HL-60/S4 treated with retinoic acid at 250 ng/mL for 4 days and 3 days (cell line): ENCODE measurements at regions not wholly inside any gene's neighbourhood (a gene's known extent, or its start where the extent isn't known, plus 50 kb on each side); places are given as distances from the start of the nearest gene placed in this dataset.
"Not testable (repeated sequence)": the region's sequence is repeated elsewhere in the genome, so short reads cannot be mapped to it uniquely, and the experiment has no call there.

Source experiments
- in situ Hi-C: fragments of 300-500 bp; cut with MboI; formaldehyde crosslinking; loops from 2 replicates; pipeline ENCODE4 v1.7.0; 2022; ENCODE audit warnings: low sequenced_read_pairs

GRCh38 chrX:5708251-5708650 lies 520.4 kb downstream of the NLGN4X start:
- in situ Hi-C loops, result no loop called here

DNA sequence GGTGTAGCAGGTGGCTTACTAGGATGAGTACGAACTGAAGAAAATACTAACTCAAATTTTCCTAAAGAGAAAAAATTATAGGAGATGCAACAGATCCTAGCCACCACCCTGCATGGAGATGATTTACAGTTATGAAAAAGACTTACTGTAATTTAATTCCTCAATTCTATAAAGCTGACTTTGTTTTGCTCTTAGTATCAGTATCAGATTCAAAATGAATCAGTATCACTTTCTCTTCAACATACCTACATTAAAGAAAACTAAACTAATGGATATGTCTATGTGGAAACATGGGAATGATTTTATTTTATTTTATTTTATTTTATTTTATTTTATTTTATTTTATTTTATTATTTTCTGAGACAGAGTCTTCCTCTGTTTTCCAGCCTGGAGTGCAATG lies 525.8 kb downstream of the NLGN4X start:
- in situ Hi-C loops, result no loop called here

GRCh38 chrX:5695971-5696370 lies 532.7 kb downstream of the NLGN4X start:
- in situ Hi-C loops, result no loop called here

GRCh38 chrX:5683996-5684395 lies 544.7 kb downstream of the NLGN4X start:
- in situ Hi-C loops, result no loop called here

DNA sequence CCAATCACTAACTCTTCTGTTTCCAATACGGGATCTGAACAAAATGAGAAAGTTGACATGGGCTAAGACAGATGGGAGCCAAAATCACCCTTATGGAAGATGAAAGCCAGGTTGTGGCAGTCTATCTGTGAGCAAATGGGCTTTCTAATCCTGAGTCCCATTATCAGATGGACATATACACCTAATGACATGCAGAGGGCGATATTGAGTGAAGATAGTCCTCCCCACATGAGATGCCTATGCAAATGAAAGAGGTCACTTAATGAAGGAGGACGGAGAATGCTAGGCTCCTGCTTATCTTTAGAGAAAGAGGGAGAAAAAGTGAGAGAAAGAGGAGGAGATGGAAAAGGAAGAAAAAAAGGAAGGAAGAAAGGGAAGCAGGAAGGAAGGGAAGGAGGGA lies 547.5 kb downstream of the NLGN4X start:
- in situ Hi-C loops, result no loop called here

DNA sequence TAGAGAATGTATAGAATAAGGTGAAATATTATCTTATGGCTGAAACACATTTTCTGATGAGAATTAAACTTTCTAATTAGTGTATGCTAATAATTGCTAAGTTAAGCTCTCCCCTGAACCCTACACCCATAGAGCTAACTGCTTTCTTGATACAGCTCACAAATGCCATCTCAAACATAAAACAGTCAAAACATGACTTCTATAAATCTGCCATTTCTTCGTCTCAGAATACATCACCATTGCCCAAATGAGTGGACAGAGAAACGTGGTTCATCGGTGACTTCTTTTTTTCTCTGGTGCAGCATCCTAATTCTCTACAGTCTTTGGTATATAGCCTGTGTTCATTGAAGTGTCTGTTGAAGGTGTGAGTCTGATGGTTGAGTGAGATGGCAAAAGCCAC lies 554.6 kb downstream of the NLGN4X start:
- in situ Hi-C loops, result no loop called here

DNA sequence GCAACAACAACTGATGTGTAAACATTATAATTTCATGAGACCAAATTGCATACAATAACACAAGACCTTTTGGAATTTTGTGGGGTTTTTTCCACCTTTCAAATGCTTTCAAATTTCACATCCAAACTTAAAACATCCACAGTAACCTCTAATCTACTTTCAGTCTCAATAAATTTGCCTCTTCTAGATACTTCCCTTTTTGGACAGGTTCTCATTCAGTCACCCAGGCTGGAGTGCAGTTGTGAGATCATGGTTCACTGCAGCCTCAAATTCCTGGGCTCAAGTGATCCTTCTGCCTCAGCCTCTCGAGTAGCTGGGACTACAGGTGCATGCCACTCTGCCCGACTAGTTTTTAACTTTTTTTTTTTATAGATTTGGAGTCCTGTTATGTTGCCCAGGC lies 556.6 kb downstream of the NLGN4X start:
- in situ Hi-C loops, result no loop called here

- in situ Hi-C loops, result not testable (repeated sequence)
Observed at GRCh38 chrX:5666689-5667088, 562.0 kb downstream of the NLGN4X start.

DNA sequence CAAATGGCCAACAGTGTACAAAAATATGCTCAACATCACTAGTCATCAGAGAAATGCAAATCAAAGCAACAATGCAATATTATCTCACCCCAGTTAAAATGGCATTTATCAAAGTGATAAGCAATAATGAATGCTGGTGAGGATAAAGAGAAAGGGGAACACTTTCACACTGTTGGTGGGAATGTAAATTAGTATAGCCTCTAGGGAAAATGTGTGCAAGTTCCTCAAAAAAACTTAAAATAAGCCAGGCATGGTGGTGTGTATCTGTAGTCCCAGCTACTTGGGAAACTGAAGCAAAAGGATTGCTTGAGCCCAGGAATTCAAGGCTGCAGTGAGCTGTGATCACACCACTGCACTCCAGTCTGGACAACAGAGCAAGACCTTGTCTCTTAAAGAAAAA lies 572.1 kb downstream of the NLGN4X start:
- in situ Hi-C loops, result no loop called here

DNA sequence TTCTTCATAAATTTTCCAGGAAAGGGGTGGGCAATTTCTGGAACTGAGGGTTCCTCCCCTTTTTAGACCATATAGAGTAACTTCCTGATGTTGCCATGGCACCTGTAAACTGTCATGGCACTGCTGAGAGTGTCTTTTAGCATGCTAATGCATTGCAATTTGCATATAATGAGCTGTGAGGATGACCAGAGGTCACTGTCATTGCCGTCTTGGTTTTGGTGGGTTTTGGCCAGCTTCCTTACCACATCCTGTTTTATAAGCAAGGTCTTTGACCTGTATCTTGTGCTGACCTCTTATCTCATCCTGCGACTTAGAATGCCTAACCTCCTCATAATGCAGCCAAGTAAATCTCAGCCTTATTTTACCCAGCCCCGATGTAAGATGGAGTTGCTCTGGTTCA lies 577.8 kb downstream of the NLGN4X start:
- in situ Hi-C loops, result no loop called here

- in situ Hi-C loops, result no loop called here
Observed at GRCh38 chrX:5648941-5649568, 579.6 kb downstream of the NLGN4X start.

GRCh38 chrX:5646818-5647217 lies 581.8 kb downstream of the NLGN4X start:
- in situ Hi-C loops, result no loop called here

- in situ Hi-C loops, result no loop called here
Observed at GRCh38 chrX:5644776-5645175, 583.9 kb downstream of the NLGN4X start.

- in situ Hi-C loops, result no loop called here
Observed at GRCh38 chrX:5640071-5640470, 588.6 kb downstream of the NLGN4X start.

DNA sequence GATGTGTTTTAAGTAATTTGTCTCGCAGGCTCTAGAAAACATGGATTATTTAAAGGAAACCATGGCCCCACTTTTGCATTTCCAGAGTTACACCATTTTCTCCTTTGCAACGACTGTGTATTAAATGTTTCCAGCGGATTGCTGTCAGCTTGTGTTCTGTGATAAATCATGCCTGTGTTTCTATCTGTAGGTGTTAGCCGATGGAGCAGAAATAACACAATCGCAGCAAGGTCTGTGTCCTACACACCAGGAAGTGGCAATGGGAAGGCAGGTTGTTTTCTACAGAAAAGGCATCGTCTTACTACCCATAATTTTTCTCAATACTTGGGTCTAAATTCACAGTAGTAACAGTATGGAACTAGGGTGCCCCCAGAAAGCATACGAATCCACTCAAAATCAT lies 590.1 kb downstream of the NLGN4X start:
- in situ Hi-C loops, result no loop called here

DNA sequence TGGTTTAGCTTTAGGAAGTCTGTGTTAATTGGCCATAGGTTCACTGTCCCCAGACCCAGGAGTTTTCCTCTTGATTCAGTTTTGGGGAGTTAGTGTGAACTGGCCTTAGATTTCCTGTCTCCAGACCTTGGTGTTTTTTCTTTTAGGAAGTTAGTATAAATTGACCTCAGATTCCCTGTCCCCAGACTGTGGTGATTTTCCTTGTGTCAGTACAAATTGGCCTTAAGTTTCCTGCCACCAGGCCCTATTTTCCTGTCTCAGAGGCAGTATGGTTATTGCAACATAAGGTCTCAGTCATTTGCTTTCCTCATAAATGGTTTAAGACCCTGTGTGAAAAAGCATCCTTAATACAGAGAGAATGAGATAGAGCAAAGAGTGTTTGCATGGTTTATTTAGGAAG lies 595.8 kb downstream of the NLGN4X start:
- in situ Hi-C loops, result no loop called here

DNA sequence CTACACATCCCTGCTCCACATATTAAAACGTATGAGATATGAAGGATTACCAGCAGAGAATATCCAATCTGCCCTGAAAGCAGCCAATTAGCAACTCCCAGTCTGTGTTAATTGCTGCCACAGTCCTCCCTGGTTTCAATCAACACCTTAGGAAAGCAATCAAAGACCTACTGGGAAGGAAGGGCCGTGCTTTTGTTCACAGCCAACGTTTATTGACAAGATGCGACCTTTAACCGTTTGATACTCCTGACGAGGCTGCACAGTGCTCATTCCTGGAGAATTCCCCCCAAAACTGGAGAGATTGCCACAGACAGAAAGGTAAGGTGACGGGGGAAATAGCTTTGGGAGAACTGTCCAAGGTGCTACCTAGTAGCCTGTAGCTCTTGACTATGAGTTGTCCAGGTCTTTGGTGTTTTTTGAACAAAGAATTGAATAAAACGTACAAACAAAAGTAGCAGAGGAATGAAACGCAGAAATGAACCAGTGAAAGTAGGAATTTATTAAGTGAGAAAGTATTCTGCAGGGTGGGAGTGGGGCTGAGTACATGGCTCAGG lies 596.5 kb downstream of the NLGN4X start:
- in situ Hi-C loops, result no loop called here

- in situ Hi-C loops, result no loop called here
Observed at GRCh38 chrX:5617666-5618065, 611.0 kb downstream of the NLGN4X start.

DNA sequence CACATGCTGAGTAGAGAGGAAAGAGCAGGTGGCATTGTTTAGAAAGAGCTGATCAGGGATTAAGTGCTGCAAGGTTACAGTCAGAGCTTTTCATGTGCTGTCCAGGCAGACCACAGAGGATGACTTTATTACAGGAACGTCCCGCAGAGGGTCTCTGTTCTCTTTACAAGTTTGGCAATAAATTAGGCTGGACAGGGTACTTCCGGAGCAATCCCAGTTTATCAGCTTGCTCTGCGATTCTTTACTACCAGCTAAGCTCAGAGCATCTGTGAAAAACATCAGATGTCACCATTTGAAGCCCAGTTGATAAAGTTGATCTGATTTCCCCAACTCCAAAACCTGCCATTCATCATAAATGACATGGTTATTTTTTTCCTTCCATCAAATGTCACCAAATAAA lies 633.1 kb downstream of the NLGN4X start:
- in situ Hi-C loops, result no loop called here

GRCh38 chrX:5586726-5587125 lies 641.9 kb downstream of the NLGN4X start:
- in situ Hi-C loops, result no loop called here

DNA sequence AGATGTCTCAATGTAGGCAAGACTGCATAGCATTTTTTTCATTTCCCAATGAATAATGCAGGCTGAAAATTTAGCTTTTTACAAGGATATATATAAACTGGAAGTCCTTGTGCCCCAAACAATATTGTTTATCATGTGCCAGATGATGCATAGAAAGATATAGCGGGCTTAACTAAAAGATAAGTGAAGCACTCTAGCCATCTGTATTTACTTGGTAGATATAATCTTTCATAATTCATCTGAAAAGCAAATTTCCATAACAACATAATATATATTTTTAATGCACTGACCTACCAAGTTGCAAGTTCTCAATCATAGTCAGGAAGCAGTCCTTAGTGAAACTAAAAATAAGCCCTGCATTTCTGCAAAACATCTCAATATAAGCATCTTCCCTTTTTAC lies 653.3 kb downstream of the NLGN4X start:
- in situ Hi-C loops, result no loop called here

- in situ Hi-C loops, result no loop called here
Observed at GRCh38 chrX:5568934-5569333, 659.7 kb downstream of the NLGN4X start.

- in situ Hi-C loops, result no loop called here
Observed at GRCh38 chrX:5559386-5559785, 669.3 kb downstream of the NLGN4X start.
